ENCODE measurements at regions not wholly inside any gene's neighbourhood (a gene's known extent, or its start where the extent isn't known, plus 50 kb on each side); places are given as distances from the start of the nearest gene placed in this dataset.
"Not testable (repeated sequence)": the region's sequence is repeated elsewhere in the genome, so short reads cannot be mapped to it uniquely, and the experiment has no call there.

GRCh38 chr12:116376354-116377193, 99.1 kb upstream of the MED13L start:
- H3K4me3 ChIP-seq (ENCODE audit: low read depth, low read length) = no peak overlapping the region
- TF ChIP-seq CTCF (IDR thresholded peaks at IDR 0.05; ENCODE audit: borderline replicate concordance, insufficient read depth, low read depth, low read length) = no peak

- H3K4me3 ChIP-seq (ENCODE audit: low read depth, low read length) = not testable (repeated sequence)
Measured at GRCh38 chr12:116377194-116377571, 99.7 kb upstream of the MED13L start.

- TF ChIP-seq CTCF (IDR thresholded peaks at IDR 0.05; ENCODE audit: borderline replicate concordance, insufficient read depth, low read depth, low read length) = no peak
- H3K4me3 ChIP-seq (ENCODE audit: low read depth, low read length) = no peak overlapping the region
Measured at GRCh38 chr12:116378002-116378401, 100.5 kb upstream of the MED13L start.

- TF ChIP-seq CTCF (IDR thresholded peaks at IDR 0.05; ENCODE audit: borderline replicate concordance, insufficient read depth, low read depth, low read length) = no peak
- H3K4me3 ChIP-seq (ENCODE audit: low read depth, low read length) = no peak overlapping the region
Measured at GRCh38 chr12:116380108-116380507, 102.6 kb upstream of the MED13L start.

GRCh38 chr12:116380740-116381139, 103.2 kb upstream of the MED13L start:
- not testable (repeated sequence) for H3K4me3 ChIP-seq (ENCODE audit: low read depth, low read length)

- no peak overlapping the region for H3K4me3 ChIP-seq (ENCODE audit: low read depth, low read length)
- no peak for TF ChIP-seq CTCF (IDR thresholded peaks at IDR 0.05; ENCODE audit: borderline replicate concordance, insufficient read depth, low read depth, low read length)
Measured at GRCh38 chr12:116381240-116381743, 103.8 kb upstream of the MED13L start.

GRCh38 chr12:116381744-116382685, 104.5 kb upstream of the MED13L start:
- TF ChIP-seq CTCF (IDR thresholded peaks at IDR 0.05; ENCODE audit: borderline replicate concordance, insufficient read depth, low read depth, low read length) = no peak
- no peak overlapping the region for H3K4me3 ChIP-seq (ENCODE audit: low read depth, low read length)

All from GM12875 (cell line).